ENCODE measurements at regions not wholly inside any gene's neighbourhood (a gene's known extent, or its start where the extent isn't known, plus 50 kb on each side); places are given as distances from the start of the nearest gene placed in this dataset.

- TF ChIP-seq CTCF (IDR thresholded peaks at IDR 0.05) (no peak), EP300 (IDR thresholded peaks at IDR 0.05) (no peak), POLR2A (IDR thresholded peaks at IDR 0.05; ENCODE audit: low read depth) (no peak), POLR2AphosphoS5 (IDR thresholded peaks at IDR 0.05) (no peak)
These were observed 115.2 kb upstream of the KIT start for GRCh38 chr4:54542540-54543041.
